ENCODE measurements at regions not wholly inside any gene's neighbourhood (a gene's known extent, or its start where the extent isn't known, plus 50 kb on each side); places are given as distances from the start of the nearest gene placed in this dataset.

- Histone ChIP-seq H3K79me1 (ENCODE audit: insufficient read depth, low read depth, low read length, poor library complexity, severe bottlenecking) (no peaks in the 10 kb centered on the region), H2BK20ac (ENCODE audit: low read depth, low read length, poor library complexity, severe bottlenecking) (no peak overlapping the region), H4K5ac (ENCODE audit: insufficient read length, low read depth, low read length) (no peak overlapping the region), H2AFZ (ENCODE audit: low read length) (no peak overlapping the region), H2BK120ac (ENCODE audit: low read depth, low read length, poor library complexity, severe bottlenecking) (no peak overlapping the region), H2BK12ac (ENCODE audit: insufficient read length, low read depth, low read length) (no peak overlapping the region), H3K4me1 (ENCODE audit: insufficient read depth, low read length) (peaks cover 2% of the 10 kb centered on the region; the same call in 1 of the 2 replicates), H4K8ac (replicated peaks; ENCODE audit: insufficient read length, low read depth, low read length) (no peak overlapping the region), H4K91ac (ENCODE audit: insufficient read length, low read depth, low read length) (no peak overlapping the region), H2AK5ac (ENCODE audit: insufficient read length, low read length) (no peak overlapping the region), H3K27me3 (ENCODE audit: insufficient read depth, low read length) (no peaks in the 10 kb centered on the region), H3T11ph (ENCODE audit: low read length) (no peak overlapping the region), H3K23ac (ENCODE audit: insufficient read length, low read depth, low read length) (no peak overlapping the region), H3K9me3 (ENCODE audit: control insufficient read depth, low read depth, low read length) (no peaks in the 10 kb centered on the region), H2BK5ac (ENCODE audit: insufficient read length, low read length) (no peak overlapping the region), H3K18ac (ENCODE audit: insufficient read length, low read depth, low read length) (no peak overlapping the region), H3K4me2 (ENCODE audit: insufficient read depth, insufficient read length, low read length) (no peak overlapping the region), H3K56ac (ENCODE audit: insufficient read length, low read depth, low read length) (no peak overlapping the region), H3K79me2 (ENCODE audit: insufficient read depth, low read length) (no peaks in the 10 kb centered on the region), H3K27ac (ENCODE audit: insufficient read length, low read depth, low read length) (no peak overlapping the region), H3K23me2 (ENCODE audit: insufficient read length, low read depth, low read length, poor library complexity, severe bottlenecking) (no peaks in the 10 kb centered on the region), H3K9ac (ENCODE audit: extremely low read depth, insufficient read length, low read length) (no peak overlapping the region), H2BK15ac (ENCODE audit: low read depth, low read length) (no peak overlapping the region), H4K20me1 (ENCODE audit: control insufficient read depth, insufficient read depth, insufficient read length) (no peaks in the 10 kb centered on the region), H3K14ac (ENCODE audit: insufficient read depth, low read length) (no peak overlapping the region), H3K4ac (ENCODE audit: low read depth, low read length) (no peak overlapping the region)
- WGBS (ENCODE audit: extremely low coverage, insufficient read length, low lambda C conversion rate): no CpG with 5 or more reads among the region's 6 CpGs
- TF ChIP-seq CTCF (conservative IDR thresholded peaks at IDR 0.05): no peak
- peaks cover 7 to 9% of the 10 kb centered on the region in 2 experiments for H3K4me1 Mint-ChIP-seq
- DNase-seq: no peak
- no peak overlapping the region for H3K27ac Mint-ChIP-seq
- H3K36me3 Mint-ChIP-seq (ENCODE audit: insufficient read depth in 1 of 3, low read depth in 3 of 3): no peaks in the 10 kb centered on the region
- H3K4me3 Mint-ChIP-seq: no peak overlapping the region
- H3K9me3 Mint-ChIP-seq: no peaks in the 10 kb centered on the region
- no peaks in the 10 kb centered on the region; the same call in none of the 2 replicates for H3K27me3 Mint-ChIP-seq (ENCODE audit: low read depth)
Measured at GRCh38 chr7:136139417-136139816, 162.3 kb upstream of the MTPN start.
